Hepatocyte (in vitro differentiated cells): ENCODE measurements at regions not wholly inside any gene's neighbourhood (a gene's known extent, or its start where the extent isn't known, plus 50 kb on each side); places are given as distances from the start of the nearest gene placed in this dataset.

Experiments
- EZH2 ChIP-seq: fragments of 200-600 bp; sonication (generic); IDR thresholded peaks from 2 replicates; pipeline ENCODE4 v1.6.1; 2016; ENCODE audit warnings: antibody characterized with exemption, mild to moderate bottlenecking, borderline replicate concordance
- EZH2phosphoT487 ChIP-seq: fragments of 200-600 bp; sonication (generic); IDR thresholded peaks from one replicate; pipeline ENCODE4 v1.6.1; 2018; ENCODE audit warnings: antibody characterized with exemption, mild to moderate bottlenecking, low read depth, moderate library complexity; ENCODE audit not compliant: unreplicated experiment, severe bottlenecking
- TF ChIP-seq, protein P1 (sequence below): fragments of 200-600 bp; sonication (generic); IDR thresholded peaks from 2 replicates; pipeline ENCODE4 v1.5.1; 2016; ENCODE audit warnings: antibody characterized with exemption, mild to moderate bottlenecking; ENCODE audit not compliant: poor library complexity

- TF ChIP-seq, protein P1, sequence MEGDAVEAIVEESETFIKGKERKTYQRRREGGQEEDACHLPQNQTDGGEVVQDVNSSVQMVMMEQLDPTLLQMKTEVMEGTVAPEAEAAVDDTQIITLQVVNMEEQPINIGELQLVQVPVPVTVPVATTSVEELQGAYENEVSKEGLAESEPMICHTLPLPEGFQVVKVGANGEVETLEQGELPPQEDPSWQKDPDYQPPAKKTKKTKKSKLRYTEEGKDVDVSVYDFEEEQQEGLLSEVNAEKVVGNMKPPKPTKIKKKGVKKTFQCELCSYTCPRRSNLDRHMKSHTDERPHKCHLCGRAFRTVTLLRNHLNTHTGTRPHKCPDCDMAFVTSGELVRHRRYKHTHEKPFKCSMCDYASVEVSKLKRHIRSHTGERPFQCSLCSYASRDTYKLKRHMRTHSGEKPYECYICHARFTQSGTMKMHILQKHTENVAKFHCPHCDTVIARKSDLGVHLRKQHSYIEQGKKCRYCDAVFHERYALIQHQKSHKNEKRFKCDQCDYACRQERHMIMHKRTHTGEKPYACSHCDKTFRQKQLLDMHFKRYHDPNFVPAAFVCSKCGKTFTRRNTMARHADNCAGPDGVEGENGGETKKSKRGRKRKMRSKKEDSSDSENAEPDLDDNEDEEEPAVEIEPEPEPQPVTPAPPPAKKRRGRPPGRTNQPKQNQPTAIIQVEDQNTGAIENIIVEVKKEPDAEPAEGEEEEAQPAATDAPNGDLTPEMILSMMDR, result no peak
- TF ChIP-seq EZH2phosphoT487 (no peak), EZH2 (no peak)
Observed at GRCh38 chr18:39607034-39607433, 2041.4 kb upstream of the CELF4 start.
